ENCODE measurements at regions not wholly inside any gene's neighbourhood (a gene's known extent, or its start where the extent isn't known, plus 50 kb on each side); places are given as distances from the start of the nearest gene placed in this dataset.

DNA sequence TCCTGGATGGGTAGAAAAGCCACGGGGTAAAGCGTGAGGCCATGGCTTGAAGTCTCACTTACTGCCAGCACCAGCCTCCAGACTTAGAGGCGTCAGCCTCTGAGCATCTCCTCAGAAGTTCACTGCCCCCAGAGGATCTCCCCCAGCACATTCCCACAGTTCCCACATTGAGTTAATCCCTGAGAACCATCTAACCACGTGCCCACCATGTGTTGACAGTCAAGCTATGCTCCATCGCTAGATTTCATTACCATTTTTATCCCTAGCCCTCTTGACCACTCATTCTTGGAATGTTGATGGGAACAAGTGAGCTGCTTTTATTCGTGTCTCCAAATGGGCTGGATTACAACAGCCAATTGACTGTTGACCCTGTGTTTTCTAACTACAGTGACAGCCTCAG lies 283.3 kb upstream of the IRX1 start:
- TF ChIP-seq EZH2phosphoT487 (IDR thresholded peaks at IDR 0.05; ENCODE audit: insufficient read depth, low read depth) (no peak), EZH2 (IDR thresholded peaks at IDR 0.05; ENCODE audit: insufficient read depth, poor library complexity, severe bottlenecking) (no peak)

Measured in GM23248 (cell line).